Thoracic aorta (tissue), 2 donors: ENCODE measurements at regions not wholly inside any gene's neighbourhood (a gene's known extent, or its start where the extent isn't known, plus 50 kb on each side); places are given as distances from the start of the nearest gene placed in this dataset.
A peak's percentile ranks its signal among the peaks of the same experiment; 100 is the strongest.

Experiments used
- ATAC-seq: fragments of 150-250 bp; one replicate; pipeline ENCODE4 v1.8.0; 2017; ENCODE audit warnings: low read depth; ENCODE audit not compliant: insufficient number of reproducible peaks, low FRiP score
- DNase-seq: peaks from one replicate; pipeline ENCODE4 v3.0.0-alpha.2; 2020; ENCODE audit warnings: low spot score
- H3K27ac ChIP-seq, 2 donors: fragments of 200-600 bp; sonication (generic); 1 replicate in 1 of 2; 2 replicates in 1 of 2; pipeline ENCODE4 v1.5.1; 2016; ENCODE audit warnings: mild to moderate bottlenecking in 2 of 2, moderate library complexity in 2 of 2
- H3K27me3 ChIP-seq: fragments of 200-600 bp; sonication (generic); replicated peaks from 2 replicates; pipeline ENCODE4 v1.6.0; 2016; ENCODE audit warnings: mild to moderate bottlenecking; ENCODE audit not compliant: insufficient read depth
- H3K36me3 ChIP-seq: fragments of 200-600 bp; sonication (generic); one replicate; pipeline ENCODE4 v1.5.1; 2016
- H3K4me1 ChIP-seq, 2 donors: fragments of 200-600 bp; sonication (generic); 1 replicate in 1 of 2; 2 replicates in 1 of 2; pipeline versions ENCODE4 v1.5.1 to v1.6.0; 2016; ENCODE audit warnings: low read depth in 2 of 2, mild to moderate bottlenecking in 1 of 2; ENCODE audit not compliant: control insufficient read depth in 1 of 2
- H3K4me3 ChIP-seq: fragments of 200-600 bp; sonication (generic); 2 replicates; pipeline ENCODE4 v1.5.1; 2016; ENCODE audit warnings: mild to moderate bottlenecking
- H3K9me3 ChIP-seq: fragments of 200-600 bp; sonication (generic); 2 replicates; pipeline ENCODE4 v1.5.1; 2016
- TF ChIP-seq, protein P1 (sequence below): fragments of 200-600 bp; sonication (generic); IDR thresholded peaks from one replicate; pipeline ENCODE4 v1.5.1; 2019; ENCODE audit warnings: antibody characterized with exemption

DNA sequence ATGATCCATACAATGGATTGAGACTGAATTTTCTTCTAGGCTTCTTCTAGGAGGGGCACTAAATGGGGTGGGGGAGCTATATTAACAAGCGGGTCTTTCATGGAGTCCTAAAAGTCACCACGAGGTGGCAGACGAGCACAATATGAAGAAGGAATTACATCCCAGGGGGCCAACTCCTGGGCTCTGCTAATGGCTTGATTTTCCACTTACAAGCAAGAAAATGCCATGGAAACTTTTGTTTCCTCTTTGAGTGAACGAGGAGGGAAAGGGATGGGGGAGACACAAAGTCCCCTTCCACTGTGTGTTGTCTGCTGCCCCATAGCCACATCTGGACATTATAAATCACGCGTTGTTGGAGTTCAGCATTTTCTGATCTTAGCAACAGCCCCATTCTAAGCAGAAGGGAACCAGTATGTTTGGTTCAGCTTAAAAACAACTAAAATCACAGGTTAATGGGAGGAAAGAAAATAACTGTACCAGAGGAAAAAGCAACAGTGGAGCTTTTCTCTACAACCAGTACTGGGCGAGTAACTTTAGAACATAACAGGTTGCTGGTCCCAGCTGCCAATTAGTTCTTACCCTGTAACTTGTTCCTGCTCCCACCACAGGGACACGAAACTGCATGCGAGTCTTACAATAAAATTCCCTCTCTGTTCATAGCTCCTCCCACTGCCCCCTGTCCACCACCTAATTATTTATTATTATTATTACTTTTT is 285.0 kb upstream of the PARD3B start:
- Histone ChIP-seq H3K4me1 (peaks cover 13 to 22% of the 10 kb centered on the region in 2 donors), H3K9me3 (no peaks in the 10 kb centered on the region), H3K27ac (no peak overlapping the region), H3K36me3 (no peaks in the 10 kb centered on the region), H3K27me3 (no peaks in the 10 kb centered on the region), H3K4me3 (no peak overlapping the region)
- DNase-seq (peak; percentile 43), ATAC-seq (peak; percentile 42)
- TF ChIP-seq, protein P1, sequence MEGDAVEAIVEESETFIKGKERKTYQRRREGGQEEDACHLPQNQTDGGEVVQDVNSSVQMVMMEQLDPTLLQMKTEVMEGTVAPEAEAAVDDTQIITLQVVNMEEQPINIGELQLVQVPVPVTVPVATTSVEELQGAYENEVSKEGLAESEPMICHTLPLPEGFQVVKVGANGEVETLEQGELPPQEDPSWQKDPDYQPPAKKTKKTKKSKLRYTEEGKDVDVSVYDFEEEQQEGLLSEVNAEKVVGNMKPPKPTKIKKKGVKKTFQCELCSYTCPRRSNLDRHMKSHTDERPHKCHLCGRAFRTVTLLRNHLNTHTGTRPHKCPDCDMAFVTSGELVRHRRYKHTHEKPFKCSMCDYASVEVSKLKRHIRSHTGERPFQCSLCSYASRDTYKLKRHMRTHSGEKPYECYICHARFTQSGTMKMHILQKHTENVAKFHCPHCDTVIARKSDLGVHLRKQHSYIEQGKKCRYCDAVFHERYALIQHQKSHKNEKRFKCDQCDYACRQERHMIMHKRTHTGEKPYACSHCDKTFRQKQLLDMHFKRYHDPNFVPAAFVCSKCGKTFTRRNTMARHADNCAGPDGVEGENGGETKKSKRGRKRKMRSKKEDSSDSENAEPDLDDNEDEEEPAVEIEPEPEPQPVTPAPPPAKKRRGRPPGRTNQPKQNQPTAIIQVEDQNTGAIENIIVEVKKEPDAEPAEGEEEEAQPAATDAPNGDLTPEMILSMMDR, result peak; percentile 76

DNA sequence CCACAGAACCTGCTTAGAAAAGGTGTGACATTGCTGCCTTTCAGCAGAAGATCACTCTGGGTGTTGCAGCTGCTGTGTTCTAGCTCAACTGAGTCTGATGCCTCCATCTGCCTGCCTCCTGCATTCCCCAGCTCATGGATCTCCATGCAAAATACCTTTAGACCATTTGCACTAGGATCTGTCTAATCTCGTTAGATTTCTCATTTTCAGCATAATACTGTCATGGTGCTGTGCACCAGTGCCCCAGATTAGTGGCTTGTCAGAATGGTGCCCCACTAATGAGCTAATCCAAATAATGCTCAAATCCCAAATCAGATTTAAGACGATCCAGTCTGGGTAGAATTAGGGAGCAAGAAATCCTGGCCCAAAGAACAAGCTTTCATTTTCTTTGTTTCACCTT is 284.4 kb upstream of the PARD3B start:
- Histone ChIP-seq H3K9me3 (no peaks in the 10 kb centered on the region), H3K27ac (no peak overlapping the region), H3K4me1 (peaks cover 13 to 22% of the 10 kb centered on the region in 2 donors), H3K4me3 (no peak overlapping the region), H3K36me3 (no peaks in the 10 kb centered on the region), H3K27me3 (no peaks in the 10 kb centered on the region)
- DNase-seq, result no peak
- TF ChIP-seq, protein P1, result no peak
- ATAC-seq, result no peak

DNA sequence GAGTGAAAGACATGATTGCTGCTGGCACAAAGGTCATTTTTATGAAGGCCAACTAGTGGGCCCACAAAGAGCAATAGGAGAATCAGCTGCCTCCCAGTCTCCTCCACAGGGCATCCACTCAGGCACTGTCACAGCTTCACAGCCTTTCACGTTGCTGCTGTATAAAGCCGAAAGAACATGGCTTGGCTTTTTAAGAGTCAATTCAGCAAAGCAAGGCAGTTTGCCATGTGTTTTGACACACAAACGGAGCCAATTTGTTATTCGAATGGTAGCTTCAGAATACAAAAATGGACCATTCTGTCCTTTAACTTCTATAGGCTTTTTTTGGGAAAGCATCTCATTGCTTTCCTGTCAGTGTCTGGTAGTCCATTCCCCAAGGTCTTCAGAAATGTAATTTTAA is 283.4 kb upstream of the PARD3B start:
- no peaks in the 10 kb centered on the region for H3K27me3 ChIP-seq
- H3K27ac ChIP-seq, result no peak overlapping the region
- TF ChIP-seq, protein P1, result no peak
- no peak for ATAC-seq
- H3K36me3 ChIP-seq, result no peaks in the 10 kb centered on the region
- H3K9me3 ChIP-seq, result no peaks in the 10 kb centered on the region
- no peak overlapping the region for H3K4me3 ChIP-seq
- H3K4me1 ChIP-seq, result peaks cover 10 to 15% of the 10 kb centered on the region in 2 donors
- DNase-seq, result no peak

DNA sequence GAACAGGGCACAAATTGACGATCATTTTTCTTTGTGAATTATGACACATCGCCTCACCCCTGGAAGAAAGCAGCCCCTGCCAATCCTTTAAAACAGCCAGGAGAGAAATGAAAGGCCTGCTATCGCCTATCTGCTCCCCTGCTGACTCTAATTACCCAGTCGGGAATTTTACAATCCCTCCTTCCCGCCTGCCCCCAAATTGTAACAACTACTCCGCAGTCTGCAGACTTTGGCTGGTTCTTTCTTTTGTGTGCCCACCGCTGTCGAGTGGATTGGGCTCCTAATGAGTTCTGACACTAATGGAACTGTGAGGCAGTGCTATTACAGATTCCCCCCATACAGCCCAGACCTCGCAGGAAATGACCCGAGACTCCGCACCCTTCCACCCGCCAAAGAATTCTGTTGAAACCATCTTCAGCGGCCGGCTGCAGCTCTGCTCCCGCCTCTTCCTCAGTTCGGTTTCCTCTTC is 281.2 kb upstream of the PARD3B start:
- no peak for DNase-seq
- Histone ChIP-seq H3K27me3 (no peaks in the 10 kb centered on the region), H3K4me3 (no peak overlapping the region), H3K36me3 (no peaks in the 10 kb centered on the region), H3K4me1 (peaks cover 0 to 5% of the 10 kb centered on the region in 2 donors), H3K9me3 (no peaks in the 10 kb centered on the region), H3K27ac (no peak overlapping the region)
- no peak for ATAC-seq
- TF ChIP-seq, protein P1, result no peak

DNA sequence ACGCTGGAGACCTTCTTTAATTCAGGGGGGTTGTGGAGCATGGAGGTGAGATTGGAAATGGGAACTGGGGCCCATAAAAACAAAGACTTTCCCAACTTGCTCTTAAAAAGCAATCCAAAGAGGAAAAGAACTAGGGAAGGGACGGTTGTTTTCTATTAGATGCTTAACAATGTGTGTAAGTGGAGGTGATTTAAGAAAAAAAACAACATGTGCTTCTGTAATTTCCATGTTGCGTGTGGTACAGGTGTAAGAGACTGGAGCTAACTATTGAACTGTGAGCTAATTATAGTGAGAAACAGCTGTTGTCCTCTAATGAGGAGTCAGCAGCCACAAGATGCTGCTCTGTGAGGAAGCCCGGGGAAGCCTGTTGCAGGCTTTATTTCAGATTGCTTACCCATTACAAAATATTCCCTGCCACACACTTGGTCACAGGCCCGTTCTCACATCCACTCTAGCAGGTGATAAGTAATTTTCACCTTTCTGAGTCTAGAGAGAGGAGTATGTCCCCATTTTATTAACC is 280.6 kb upstream of the PARD3B start:
- H3K27me3 ChIP-seq, result no peaks in the 10 kb centered on the region
- no peak overlapping the region for H3K27ac ChIP-seq
- no peaks in the 10 kb centered on the region for H3K9me3 ChIP-seq
- no peaks in the 10 kb centered on the region for H3K36me3 ChIP-seq
- no peak for DNase-seq
- peaks cover 0 to 5% of the 10 kb centered on the region in 2 donors for H3K4me1 ChIP-seq
- no peak overlapping the region for H3K4me3 ChIP-seq
- no peak for ATAC-seq
- TF ChIP-seq, protein P1, result no peak
